Tibial artery (tissue), 4 donors: ENCODE measurements at regions not wholly inside any gene's neighbourhood (a gene's known extent, or its start where the extent isn't known, plus 50 kb on each side); places are given as distances from the start of the nearest gene placed in this dataset.

Experiments
- DNase-seq, 2 donors: peaks; one replicate each; pipeline ENCODE4 v3.0.0-alpha.2; 2019
- H3K27ac ChIP-seq, 2 donors: fragments of 200-600 bp; sonication (generic) in 1 of 2; 1 replicate in 1 of 2; 2 replicates in 1 of 2; pipeline ENCODE4 v1.5.1; 2018 to 2019; ENCODE audit warnings: mild to moderate bottlenecking in 1 of 2
- H3K27me3 ChIP-seq, 2 donors: fragments of 200-600 bp; sonication (generic) in 1 of 2; one replicate each; pipeline versions ENCODE4 v1.5.1 to v1.6.0; 2016 to 2019
- H3K36me3 ChIP-seq, 3 donors: fragments of 200-600 bp; sonication (generic) in 2 of 3; one replicate each; pipeline ENCODE4 v1.5.1; 2016 to 2019; ENCODE audit warnings: mild to moderate bottlenecking in 2 of 3
- H3K4me1 ChIP-seq, 4 donors: fragments of 200-600 bp; sonication (generic) in 2 of 4; 1 replicate in 3 of 4; 2 replicates in 1 of 4; pipeline ENCODE4 v1.5.1; 2016 to 2019
- H3K4me3 ChIP-seq, 2 donors: fragments of 200-600 bp; sonication (generic) in 1 of 2; 1 replicate in 1 of 2; 2 replicates in 1 of 2; pipeline ENCODE4 v1.5.1; 2018 to 2019; ENCODE audit warnings: mild to moderate bottlenecking in 2 of 2
- H3K9me3 ChIP-seq, 3 donors: fragments of 200-600 bp; sonication (generic) in 1 of 3; one replicate each; pipeline ENCODE4 v1.5.1; 2016 to 2019
- intact Hi-C: fragments of 100-400 bp; cut with DNase I; formaldehyde crosslinking; loops from one replicate; pipeline ENCODE4 v1.15.0; 2023; ENCODE audit warnings: low total_unique reads
- TF ChIP-seq, protein P1 (sequence below), 2 experiments: fragments of 200-600 bp in 1 of 2; fragments of 450-650 bp in 1 of 2; IDR thresholded peaks; one replicate each; pipeline ENCODE4 v1.5.1; 2017 to 2019; ENCODE audit warnings: antibody characterized with exemption in 2 of 2, mild to moderate bottlenecking in 1 of 2, moderate library complexity in 1 of 2

DNA sequence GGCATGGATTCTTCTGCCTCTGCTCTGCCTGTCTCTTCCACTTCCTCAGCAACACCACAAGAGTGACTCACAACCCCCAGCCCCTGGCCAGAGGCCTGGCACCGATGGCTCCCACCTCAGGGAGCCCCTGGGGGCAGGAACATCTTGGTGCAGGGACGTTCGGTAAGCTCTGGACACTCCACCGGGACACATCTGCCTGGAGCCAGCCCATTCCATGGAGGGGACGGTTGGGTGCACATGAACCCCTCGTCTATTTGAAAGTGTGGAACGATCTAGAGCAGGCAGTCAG is 246.5 kb downstream of the ERMARD start:
- no peak for DNase-seq
- Histone ChIP-seq H3K4me1 (no peaks in the 10 kb centered on the region), H3K9me3 (peaks cover 0 to 4% (median 0%) of the 10 kb centered on the region in 3 donors), H3K36me3 (no peaks in the 10 kb centered on the region), H3K27me3 (no peaks in the 10 kb centered on the region), H3K27ac (no peak overlapping the region), H3K4me3 (no peak overlapping the region)
- intact Hi-C loops, result no loop called here
- TF ChIP-seq, protein P1, sequence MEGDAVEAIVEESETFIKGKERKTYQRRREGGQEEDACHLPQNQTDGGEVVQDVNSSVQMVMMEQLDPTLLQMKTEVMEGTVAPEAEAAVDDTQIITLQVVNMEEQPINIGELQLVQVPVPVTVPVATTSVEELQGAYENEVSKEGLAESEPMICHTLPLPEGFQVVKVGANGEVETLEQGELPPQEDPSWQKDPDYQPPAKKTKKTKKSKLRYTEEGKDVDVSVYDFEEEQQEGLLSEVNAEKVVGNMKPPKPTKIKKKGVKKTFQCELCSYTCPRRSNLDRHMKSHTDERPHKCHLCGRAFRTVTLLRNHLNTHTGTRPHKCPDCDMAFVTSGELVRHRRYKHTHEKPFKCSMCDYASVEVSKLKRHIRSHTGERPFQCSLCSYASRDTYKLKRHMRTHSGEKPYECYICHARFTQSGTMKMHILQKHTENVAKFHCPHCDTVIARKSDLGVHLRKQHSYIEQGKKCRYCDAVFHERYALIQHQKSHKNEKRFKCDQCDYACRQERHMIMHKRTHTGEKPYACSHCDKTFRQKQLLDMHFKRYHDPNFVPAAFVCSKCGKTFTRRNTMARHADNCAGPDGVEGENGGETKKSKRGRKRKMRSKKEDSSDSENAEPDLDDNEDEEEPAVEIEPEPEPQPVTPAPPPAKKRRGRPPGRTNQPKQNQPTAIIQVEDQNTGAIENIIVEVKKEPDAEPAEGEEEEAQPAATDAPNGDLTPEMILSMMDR (IDR thresholded peaks at IDR 0.05), result no peak

DNA sequence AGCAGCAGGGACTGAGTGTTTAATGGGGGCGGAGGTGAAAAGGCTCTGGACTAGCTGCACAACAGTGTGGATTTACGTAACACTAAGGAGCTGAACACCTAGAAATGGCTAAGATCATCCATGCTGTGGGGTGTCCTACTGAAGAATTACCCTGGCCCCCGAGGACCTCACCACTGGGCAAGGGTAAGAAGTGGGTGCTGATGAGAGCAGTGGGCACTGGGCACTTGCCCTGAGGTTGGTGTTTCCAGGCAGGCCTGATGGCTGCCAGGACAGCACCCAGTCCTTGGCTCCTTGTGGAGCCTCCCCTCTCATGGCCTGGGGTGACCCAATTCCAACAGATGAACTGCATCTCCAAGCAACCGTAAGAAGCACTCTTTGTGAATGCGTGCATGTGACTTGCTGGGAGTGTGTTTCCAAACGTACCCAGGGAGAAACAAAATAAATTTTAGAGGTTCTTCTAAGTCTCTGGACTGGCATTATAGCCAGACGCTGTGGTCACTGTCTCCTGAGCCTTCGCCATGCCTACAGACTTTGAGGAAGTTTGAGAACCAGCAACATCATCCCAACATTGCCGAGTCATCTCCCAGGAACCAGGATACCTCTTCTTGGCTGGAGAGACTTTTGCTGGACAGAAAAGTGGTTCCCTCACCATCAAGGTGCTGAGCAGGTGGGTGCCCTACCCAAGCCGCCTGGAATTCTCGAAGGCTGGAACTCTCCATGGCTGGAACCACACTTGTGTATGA is 245.9 kb downstream of the ERMARD start:
- TF ChIP-seq, protein P1 (IDR thresholded peaks at IDR 0.05), result no peak
- no peak overlapping the region for H3K4me3 ChIP-seq
- no peaks in the 10 kb centered on the region for H3K27me3 ChIP-seq
- H3K27ac ChIP-seq, result no peak overlapping the region
- no peaks in the 10 kb centered on the region for H3K4me1 ChIP-seq
- intact Hi-C loops, result no loop called here
- H3K36me3 ChIP-seq, result no peaks in the 10 kb centered on the region
- peaks cover 0 to 4% (median 0%) of the 10 kb centered on the region in 3 donors for H3K9me3 ChIP-seq
- no peak for DNase-seq

DNA sequence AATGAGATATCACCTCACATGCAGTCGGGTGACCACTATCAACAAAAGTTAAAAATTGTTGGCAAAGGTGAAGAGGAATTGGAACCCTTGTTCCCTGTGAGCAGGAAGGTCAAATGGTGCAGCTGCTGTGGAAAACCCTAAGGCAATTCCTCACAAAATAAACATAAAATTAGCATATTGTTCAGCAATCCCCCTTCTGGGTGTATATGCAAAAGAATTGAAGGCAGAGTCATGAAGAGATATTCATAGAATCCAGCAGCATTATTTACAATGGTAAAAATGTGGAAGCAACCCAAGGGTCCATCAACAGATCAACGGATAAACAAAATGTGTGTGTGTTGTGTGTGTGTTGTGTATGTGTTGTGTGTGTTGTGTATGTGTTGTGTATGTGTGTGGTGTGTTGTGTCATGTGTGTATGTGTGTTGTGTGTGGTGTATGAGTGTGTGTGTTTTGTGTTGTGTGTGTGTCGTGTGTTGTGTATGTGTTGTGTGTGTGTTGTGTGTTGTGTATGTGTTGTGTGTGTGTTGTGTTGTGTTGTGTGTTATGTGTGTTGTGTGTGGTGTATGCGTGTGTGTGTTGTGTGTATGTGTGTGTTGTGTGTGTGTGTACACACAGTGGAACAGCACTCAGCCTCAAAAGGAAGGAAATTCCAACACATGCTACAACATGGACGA is 245.1 kb downstream of the ERMARD start:
- Histone ChIP-seq H3K36me3 (no peaks in the 10 kb centered on the region), H3K27me3 (no peaks in the 10 kb centered on the region), H3K4me3 (no peak overlapping the region), H3K27ac (no peak overlapping the region), H3K4me1 (no peaks in the 10 kb centered on the region), H3K9me3 (peaks cover 0 to 1% (median 0%) of the 10 kb centered on the region in 3 donors)
- intact Hi-C loops, result no loop called here
- no peak for DNase-seq
- TF ChIP-seq, protein P1 (IDR thresholded peaks at IDR 0.05), result no peak

DNA sequence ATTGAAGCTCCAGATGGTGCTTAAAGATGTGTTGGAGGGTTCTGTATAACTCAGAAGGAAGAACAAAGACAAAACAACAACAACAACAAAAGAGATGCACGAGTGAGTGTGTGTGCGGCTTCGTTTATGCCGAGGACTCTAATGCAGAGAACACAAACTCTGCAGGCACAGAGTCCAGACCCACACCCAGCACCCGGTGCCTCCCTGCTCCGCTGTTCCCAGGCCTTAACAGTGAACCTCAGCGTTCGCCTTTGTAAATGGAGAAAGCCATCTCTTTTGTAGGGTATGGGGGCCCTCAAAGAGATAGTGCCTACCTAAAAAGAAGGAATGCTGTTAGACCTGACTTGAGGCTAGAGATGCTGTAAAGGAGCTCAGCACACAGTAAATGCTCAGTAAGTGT is 243.3 kb downstream of the ERMARD start:
- TF ChIP-seq, protein P1 (IDR thresholded peaks at IDR 0.05), result no peak
- H3K4me1 ChIP-seq, result no peaks in the 10 kb centered on the region
- no peaks in the 10 kb centered on the region for H3K27me3 ChIP-seq
- intact Hi-C loops, result no loop called here
- no peaks in the 10 kb centered on the region for H3K9me3 ChIP-seq
- H3K36me3 ChIP-seq, result no peaks in the 10 kb centered on the region
- H3K27ac ChIP-seq, result no peak overlapping the region
- no peak for DNase-seq
- no peak overlapping the region for H3K4me3 ChIP-seq

DNA sequence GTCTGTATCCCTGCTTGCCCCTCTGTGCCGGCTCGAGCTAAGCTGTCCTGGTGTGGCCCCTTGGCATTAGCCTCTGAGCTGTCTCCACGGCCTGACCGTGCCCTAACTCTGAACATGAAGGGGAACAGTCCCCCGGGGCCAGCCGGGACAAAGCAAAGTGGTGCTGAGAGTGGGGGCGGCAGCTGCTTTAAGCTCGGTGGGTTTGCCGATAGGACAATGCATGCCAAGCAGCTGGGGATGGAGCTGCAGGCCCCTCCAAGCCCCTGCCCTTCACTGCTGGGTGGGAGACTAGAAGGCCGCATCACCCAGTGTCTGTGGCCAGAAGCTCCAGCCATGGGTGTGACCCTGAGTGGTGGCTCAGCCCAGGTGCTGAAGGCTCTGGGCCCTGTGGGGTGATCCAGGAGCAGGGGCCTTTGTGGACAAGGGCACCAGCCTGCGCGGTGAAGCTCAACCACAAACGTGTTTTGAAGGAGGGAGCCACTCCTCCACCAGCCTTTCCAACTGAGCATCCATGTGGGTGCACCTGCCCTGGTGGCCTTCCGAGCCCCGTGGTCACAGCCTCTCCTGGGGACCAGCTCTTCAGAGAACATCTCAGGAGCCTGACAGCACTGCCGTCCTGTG is 242.5 kb downstream of the ERMARD start:
- H3K9me3 ChIP-seq, result no peaks in the 10 kb centered on the region
- peak in 1 of 2 donors; percentile 56 for DNase-seq
- H3K4me3 ChIP-seq, result no peak overlapping the region
- H3K27ac ChIP-seq, result no peak overlapping the region
- TF ChIP-seq, protein P1 (IDR thresholded peaks at IDR 0.05), result no peak
- H3K36me3 ChIP-seq, result no peaks in the 10 kb centered on the region
- no peaks in the 10 kb centered on the region for H3K4me1 ChIP-seq
- H3K27me3 ChIP-seq, result no peaks in the 10 kb centered on the region
- intact Hi-C loops, result no loop called here
